ENCODE measurements at regions not wholly inside any gene's neighbourhood (a gene's known extent, or its start where the extent isn't known, plus 50 kb on each side); places are given as distances from the start of the nearest gene placed in this dataset.

DNA sequence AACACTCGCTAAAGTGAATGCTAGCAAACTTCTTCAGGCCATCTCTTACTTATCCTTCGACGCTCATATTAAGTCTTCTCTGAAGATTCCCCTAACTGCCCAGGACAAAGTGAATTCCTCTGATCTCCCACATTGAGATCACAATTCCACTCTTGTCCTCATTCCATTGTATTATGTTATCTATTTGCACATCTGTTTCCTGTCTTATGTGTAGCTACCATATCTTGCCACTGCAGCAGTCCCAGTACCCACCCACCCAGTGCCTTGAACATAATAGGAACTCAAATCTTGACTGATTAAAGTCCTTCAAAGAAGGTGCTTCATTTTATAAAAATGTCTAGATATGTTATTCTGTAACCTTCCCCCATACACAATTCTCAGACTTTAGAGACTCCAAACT is 702.3 kb downstream of the DIAPH3 start:
- TF ChIP-seq, protein P1, sequence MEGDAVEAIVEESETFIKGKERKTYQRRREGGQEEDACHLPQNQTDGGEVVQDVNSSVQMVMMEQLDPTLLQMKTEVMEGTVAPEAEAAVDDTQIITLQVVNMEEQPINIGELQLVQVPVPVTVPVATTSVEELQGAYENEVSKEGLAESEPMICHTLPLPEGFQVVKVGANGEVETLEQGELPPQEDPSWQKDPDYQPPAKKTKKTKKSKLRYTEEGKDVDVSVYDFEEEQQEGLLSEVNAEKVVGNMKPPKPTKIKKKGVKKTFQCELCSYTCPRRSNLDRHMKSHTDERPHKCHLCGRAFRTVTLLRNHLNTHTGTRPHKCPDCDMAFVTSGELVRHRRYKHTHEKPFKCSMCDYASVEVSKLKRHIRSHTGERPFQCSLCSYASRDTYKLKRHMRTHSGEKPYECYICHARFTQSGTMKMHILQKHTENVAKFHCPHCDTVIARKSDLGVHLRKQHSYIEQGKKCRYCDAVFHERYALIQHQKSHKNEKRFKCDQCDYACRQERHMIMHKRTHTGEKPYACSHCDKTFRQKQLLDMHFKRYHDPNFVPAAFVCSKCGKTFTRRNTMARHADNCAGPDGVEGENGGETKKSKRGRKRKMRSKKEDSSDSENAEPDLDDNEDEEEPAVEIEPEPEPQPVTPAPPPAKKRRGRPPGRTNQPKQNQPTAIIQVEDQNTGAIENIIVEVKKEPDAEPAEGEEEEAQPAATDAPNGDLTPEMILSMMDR (IDR thresholded peaks at IDR 0.05): no peak
- TF ChIP-seq EZH2 (IDR thresholded peaks at IDR 0.05; ENCODE audit: borderline replicate concordance, insufficient read depth, low read depth, low read length, poor library complexity, severe bottlenecking): no peak
